Stimulated activated CD8-positive, alpha-beta memory T cell treated with anti-CD3 and anti-CD28 coated beads, Interleukin-4, amount 100 ng/mL, for 1 hour (primary cell): ENCODE measurements at regions not wholly inside any gene's neighbourhood (a gene's known extent, or its start where the extent isn't known, plus 50 kb on each side); places are given as distances from the start of the nearest gene placed in this dataset.
"Not testable (repeated sequence)": the region's sequence is repeated elsewhere in the genome, so short reads cannot be mapped to it uniquely, and the experiment has no call there.

Experiments
- DNase-seq, 2 donors: peaks; one replicate each; pipeline ENCODE4 v3.0.0-alpha.2; 2020; ENCODE audit warnings: low read depth in 2 of 2, low spot score in 1 of 2

GRCh38 chr18:59801576-59801975, 98.2 kb upstream of the PMAIP1 start:
- no peak for DNase-seq

DNA sequence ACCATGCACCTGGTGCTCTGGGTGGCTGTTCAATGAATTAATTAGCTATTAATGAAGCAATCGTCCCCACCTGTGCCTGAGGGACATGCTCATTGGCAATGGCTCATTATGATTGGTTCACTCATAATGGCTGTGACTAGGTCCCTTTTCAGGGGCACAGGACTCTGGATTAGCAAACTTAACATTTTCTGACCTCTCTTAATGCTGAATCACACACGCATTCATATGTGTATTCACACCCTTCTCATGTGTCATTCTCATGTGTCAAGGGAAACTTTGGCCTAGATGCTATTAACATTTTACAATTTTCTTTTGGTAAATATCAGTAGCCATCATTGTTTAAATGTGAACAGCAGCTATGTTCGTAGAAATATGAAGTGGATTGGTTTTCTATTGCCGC, 98.9 kb upstream of the PMAIP1 start:
- DNase-seq: no peak

- DNase-seq: no peak
Measured at GRCh38 chr18:59799383-59800015, 100.3 kb upstream of the PMAIP1 start.

GRCh38 chr18:59795882-59796281, 98.7 kb upstream of the CCBE1 start:
- no peak for DNase-seq

- no peak for DNase-seq
Measured at GRCh38 chr18:59792353-59792752, 95.1 kb upstream of the CCBE1 start.

DNA sequence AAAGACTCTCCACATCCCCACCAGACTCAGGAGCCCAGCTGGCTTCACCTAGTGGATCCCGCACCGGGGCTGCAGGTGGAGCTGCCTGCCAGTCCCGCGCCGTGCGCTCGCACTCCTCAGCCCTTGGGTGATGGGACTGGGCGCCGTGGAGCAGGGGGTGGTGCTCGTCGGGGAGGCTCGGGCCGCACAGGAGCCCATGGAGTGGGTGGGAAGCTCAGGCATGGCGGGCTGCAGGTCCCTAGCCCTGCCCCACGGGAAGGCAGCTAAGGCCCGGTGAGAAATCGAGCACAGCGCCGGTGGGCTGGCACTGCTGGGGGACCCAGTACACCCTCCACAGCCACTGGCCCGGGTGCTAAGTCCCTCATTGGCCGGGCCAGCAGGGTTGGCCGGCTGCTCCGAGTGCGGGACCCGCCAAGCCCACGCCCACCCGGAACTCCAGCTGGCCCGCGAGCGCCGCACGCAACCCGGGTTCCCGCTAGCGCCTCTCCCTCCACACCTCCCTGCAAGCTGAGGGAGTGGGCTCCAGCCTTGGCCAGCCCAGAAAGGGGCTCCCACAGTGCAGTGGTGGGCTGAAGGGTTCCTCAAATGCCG, 93.2 kb upstream of the CCBE1 start:
- DNase-seq: not testable (repeated sequence)

- DNase-seq: no peak
Measured at GRCh38 chr18:59788791-59789106, 91.5 kb upstream of the CCBE1 start.

DNA sequence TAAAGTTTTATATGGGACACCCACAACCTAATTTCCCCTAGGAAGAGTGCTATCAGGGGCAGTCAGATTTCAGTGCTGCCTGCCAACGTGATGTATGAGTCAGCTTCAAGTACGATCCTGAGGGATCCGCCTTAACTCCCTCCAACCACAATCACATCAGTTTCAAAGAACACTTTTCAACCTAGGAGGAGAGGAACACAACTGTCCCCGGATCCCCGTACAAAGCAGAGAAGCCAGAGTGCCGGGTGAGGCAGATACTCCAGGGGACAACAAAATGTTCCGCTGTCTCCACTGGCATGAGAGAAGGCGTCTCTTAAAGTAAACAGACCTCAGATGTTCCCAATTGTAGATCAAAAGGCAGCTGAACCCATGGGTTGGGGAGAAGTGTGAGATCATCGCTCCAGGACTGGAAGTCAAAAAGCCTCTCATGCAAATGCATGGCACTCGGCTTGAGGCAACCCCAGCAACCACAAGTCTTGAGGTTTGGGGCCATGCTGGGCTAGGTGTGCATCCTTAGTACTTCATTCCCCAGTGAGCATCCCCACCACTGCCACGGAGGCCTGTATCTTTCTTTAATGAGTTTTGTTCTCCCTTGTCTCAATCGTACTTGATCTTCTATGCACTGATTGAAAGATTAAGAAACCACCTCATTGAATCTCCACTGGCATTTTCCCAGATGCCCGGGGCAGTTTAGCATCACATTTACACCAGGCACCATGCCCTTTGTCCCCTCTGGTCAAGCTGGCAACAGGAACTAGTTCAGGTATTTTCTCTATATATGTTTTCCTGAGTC, 91.0 kb upstream of the CCBE1 start:
- no peak for DNase-seq

DNA sequence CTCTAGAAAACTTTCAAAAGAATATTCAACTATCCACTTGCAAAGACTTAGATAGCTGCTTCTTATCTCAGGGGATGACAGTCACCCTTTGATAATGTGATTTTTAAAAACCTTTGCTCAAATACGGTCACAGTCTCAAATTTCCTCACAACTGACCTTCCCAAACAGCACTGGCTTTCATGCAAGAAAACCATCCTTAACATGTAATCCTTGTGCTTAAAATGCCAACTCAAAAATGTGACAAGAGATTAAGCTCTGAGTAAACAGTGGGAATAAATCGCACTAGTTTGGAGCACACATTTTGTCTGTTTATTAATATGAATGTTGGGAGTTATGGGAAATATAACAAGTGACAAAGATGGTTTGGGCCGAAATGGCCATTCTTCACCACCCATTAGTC, 87.5 kb upstream of the CCBE1 start:
- DNase-seq: no peak

DNA sequence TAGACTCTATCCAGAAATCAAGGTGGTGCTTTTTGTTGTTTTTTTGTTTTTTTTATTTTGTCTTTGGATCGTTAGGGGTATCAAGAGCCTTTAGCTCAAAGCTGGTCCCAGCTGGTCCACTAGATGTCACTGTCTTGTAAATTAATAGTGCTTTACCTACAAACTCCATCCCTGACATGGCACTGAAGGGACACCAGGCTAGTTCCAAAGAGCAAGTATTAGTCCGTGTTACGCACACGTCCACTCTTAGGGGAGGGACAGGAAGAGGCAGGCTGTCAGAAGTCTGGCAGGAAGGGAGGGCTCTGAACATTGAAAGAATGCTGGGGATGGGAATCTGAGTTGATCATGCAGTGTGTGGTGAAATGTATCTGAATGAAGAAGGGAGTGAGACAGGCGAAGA, 85.9 kb upstream of the CCBE1 start:
- DNase-seq: no peak

DNA sequence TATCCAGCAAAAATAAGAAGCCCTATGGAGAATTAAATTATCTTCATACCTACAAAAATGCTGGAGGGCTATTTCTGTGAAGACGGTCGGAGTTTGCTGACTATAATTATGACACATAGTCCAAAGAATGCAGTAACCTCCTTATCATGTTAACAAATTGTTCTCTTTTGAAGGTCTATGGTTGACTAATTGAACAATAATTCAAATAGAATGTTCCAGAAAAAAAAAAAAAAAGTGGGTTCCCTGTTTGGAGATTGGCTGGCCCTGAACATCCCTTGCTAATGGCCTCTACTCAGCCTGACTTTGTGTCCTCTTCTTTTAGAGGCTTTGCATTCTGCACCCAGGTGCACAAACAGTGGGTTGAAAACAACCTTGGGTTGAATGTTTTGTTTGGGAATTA, 82.8 kb upstream of the CCBE1 start:
- no peak for DNase-seq

GRCh38 chr18:59778434-59778833, 81.2 kb upstream of the CCBE1 start:
- DNase-seq: no peak

GRCh38 chr18:59777636-59778035, 80.4 kb upstream of the CCBE1 start:
- DNase-seq: no peak

DNA sequence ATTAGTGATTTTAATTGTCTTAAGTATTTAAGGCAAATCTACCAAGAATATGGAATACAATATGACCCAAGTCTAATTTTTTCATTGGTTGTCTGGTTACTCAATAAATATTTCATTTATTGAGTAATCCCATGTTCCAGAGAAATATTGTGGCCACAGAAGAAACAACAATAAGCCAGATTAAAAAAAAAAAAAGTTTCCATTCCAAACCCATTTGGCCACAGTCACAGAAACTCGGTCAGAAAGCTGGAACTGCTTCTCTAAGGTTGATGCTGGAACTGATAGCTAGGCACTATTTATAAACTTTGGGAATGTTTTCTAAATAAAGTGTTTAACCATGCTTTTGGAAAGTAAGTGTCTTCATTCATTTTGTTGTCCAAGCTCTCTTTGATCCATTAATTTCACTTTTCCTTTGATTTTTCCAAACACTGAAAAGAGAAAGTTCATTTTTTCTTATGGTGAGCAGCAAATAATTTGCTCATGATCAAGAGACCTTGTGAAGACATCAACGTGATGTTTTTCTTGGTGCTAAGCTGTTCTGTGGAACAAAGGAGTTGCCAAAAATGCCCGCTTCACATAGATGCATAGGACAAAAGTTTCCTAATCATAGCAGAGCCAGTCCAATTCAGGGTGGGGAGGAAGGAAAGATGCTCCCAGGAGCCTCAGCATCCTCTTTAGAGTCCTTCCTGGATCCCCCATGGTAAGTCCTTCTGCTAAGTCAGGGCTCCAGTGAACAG, 72.1 kb upstream of the CCBE1 start:
- DNase-seq: no peak

DNA sequence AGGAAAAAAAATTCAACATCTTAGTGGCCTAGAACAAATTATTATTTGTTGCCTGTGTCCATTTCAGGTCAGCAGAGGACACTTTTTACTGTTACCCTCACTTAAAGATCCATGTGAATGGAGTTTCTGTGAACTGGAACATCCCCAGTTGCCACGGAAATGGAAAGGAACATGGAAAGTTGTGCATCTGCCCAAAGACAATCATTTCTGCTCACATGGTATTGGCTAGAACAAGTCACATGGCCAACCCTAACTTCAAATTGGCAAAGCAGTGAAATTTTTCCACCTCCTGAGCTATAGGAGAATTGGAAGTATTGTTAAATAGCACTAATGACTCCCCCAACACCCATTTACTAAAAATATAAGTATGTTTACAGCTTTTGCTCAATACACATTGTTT, 71.2 kb upstream of the CCBE1 start:
- DNase-seq: no peak

- no peak for DNase-seq
Measured at GRCh38 chr18:59767732-59768131, 70.5 kb upstream of the CCBE1 start.

- no peak for DNase-seq
Measured at GRCh38 chr18:59765343-59765742, 68.1 kb upstream of the CCBE1 start.

- no peak for DNase-seq
Measured at GRCh38 chr18:59764281-59764680, 67.1 kb upstream of the CCBE1 start.

DNA sequence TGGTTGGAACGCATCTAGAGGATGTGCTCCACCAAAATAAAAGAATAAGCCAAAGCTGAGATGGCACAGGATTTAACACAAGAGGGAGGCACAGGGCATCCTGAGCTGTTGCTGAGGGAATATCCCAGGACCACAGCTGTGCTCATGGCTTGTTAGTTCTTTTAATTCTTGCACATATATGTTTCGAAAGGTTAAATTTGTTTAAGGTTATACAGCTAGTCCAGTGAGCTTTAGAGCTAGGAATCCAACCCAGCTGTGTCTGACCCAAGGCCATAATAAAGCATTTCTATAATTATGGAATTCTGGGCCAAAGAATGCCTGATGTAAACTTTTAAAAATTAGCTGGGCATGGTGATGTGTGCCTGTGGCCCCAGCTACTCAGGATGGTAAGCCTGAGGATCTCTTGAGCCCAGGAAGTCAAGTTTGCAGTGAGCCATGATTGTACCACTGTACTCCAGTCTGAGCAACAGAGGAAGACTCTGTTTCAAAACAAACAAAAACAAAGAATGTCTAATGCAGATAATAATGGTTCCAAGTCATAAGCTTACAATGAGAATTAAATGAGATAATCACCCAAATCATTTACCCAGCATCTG, 66.4 kb upstream of the CCBE1 start:
- no peak for DNase-seq

GRCh38 chr18:59760619-59761600, 63.7 kb upstream of the CCBE1 start:
- DNase-seq: no peak
